Neuronal stem cell (in vitro differentiated cells): ENCODE measurements at regions not wholly inside any gene's neighbourhood (a gene's known extent, or its start where the extent isn't known, plus 50 kb on each side); places are given as distances from the start of the nearest gene placed in this dataset.
"Not testable (repeated sequence)": the region's sequence is repeated elsewhere in the genome, so short reads cannot be mapped to it uniquely, and the experiment has no call there.

Source experiments
- DNase-seq: peaks from one replicate; pipeline ENCODE4 v3.0.0-alpha.2; 2013; ENCODE audit warnings: low spot score
- H2AFZ ChIP-seq: one replicate; pipeline ENCODE4 v1.6.1; 2013; ENCODE audit warnings: mild to moderate bottlenecking, low read length, inconsistent platforms
- H2AK5ac ChIP-seq: 2 replicates; pipeline ENCODE4 v1.6.1; 2013; ENCODE audit warnings: low read depth, mild to moderate bottlenecking, inconsistent platforms, low read length, moderate library complexity, mixed read lengths
- H2BK120ac ChIP-seq: 2 replicates; pipeline ENCODE4 v1.6.1; 2013; ENCODE audit warnings: low read depth, mild to moderate bottlenecking, inconsistent platforms, low read length, moderate library complexity, mixed read lengths
- H2BK12ac ChIP-seq: one replicate; pipeline ENCODE4 v1.6.1; 2013; ENCODE audit warnings: low read length, inconsistent platforms
- H2BK15ac ChIP-seq: 2 replicates; pipeline ENCODE4 v1.6.1; 2013; ENCODE audit warnings: mild to moderate bottlenecking, low read length, inconsistent platforms, mixed read lengths
- H2BK5ac ChIP-seq: one replicate; pipeline ENCODE4 v1.6.1; 2013; ENCODE audit warnings: inconsistent platforms, mild to moderate bottlenecking, low read length, moderate library complexity
- H3K14ac ChIP-seq: one replicate; pipeline ENCODE4 v1.6.1; 2013; ENCODE audit warnings: low read length, inconsistent platforms
- H3K18ac ChIP-seq: 2 replicates; pipeline ENCODE4 v1.6.1; 2013; ENCODE audit warnings: low read length, inconsistent platforms
- H3K23ac ChIP-seq: 2 replicates; pipeline ENCODE4 v1.6.1; 2013; ENCODE audit warnings: low read depth, mild to moderate bottlenecking, mixed read lengths, low read length, inconsistent platforms; ENCODE audit not compliant: poor library complexity
- H3K27ac ChIP-seq: replicated peaks from 3 replicates; pipeline ENCODE4 v1.5.1; 2013; ENCODE audit warnings: low read length, inconsistent platforms
- H3K27me3 ChIP-seq, 3 experiments: 2 replicates each; pipeline ENCODE4 v1.6.1; 2013; ENCODE audit warnings: low read length in 3 of 3, mild to moderate bottlenecking in 2 of 3, inconsistent platforms in 1 of 3, low read depth in 1 of 3, mixed read lengths in 1 of 3, moderate library complexity in 1 of 3; ENCODE audit not compliant: control insufficient read depth in 3 of 3, insufficient read depth in 3 of 3
- H3K36me3 ChIP-seq, 2 donors: replicated peaks in 1 of 2; 2 replicates each; pipeline ENCODE4 v1.6.1; 2013; ENCODE audit warnings: low read length in 2 of 2; ENCODE audit not compliant: control insufficient read depth in 2 of 2, insufficient read depth in 2 of 2
- H3K4ac ChIP-seq: 2 replicates; pipeline ENCODE4 v1.6.1; 2013; ENCODE audit warnings: inconsistent platforms, mild to moderate bottlenecking, low read length, moderate library complexity
- H3K4me1 ChIP-seq, 2 donors: 1 replicate in 1 of 2; 2 replicates in 1 of 2; pipeline ENCODE4 v1.6.1; 2013; ENCODE audit warnings: low read length in 2 of 2, low read depth in 1 of 2; ENCODE audit not compliant: control insufficient read depth in 2 of 2, insufficient read depth in 1 of 2
- H3K4me2 ChIP-seq: one replicate; pipeline ENCODE4 v1.6.1; 2013; ENCODE audit warnings: mild to moderate bottlenecking, low read length, inconsistent platforms; ENCODE audit not compliant: insufficient read depth, poor library complexity, severe bottlenecking
- H3K4me3 ChIP-seq, 2 donors: 2 replicates each; pipeline ENCODE4 v1.5.1; 2013; ENCODE audit warnings: low read length in 2 of 2, mild to moderate bottlenecking in 2 of 2, inconsistent platforms in 1 of 2, moderate library complexity in 1 of 2
- H3K79me1 ChIP-seq: one replicate; pipeline ENCODE4 v1.6.1; 2013; ENCODE audit warnings: low read depth, mild to moderate bottlenecking, inconsistent platforms, low read length, moderate library complexity
- H3K9ac ChIP-seq: one replicate; pipeline ENCODE4 v1.6.1; 2013; ENCODE audit warnings: mild to moderate bottlenecking, low read depth, low read length, inconsistent platforms; ENCODE audit not compliant: poor library complexity
- H3K9me3 ChIP-seq, 2 donors: replicated peaks in 1 of 2; 2 replicates each; pipeline versions ENCODE3 to v1.6.1; 2013; ENCODE audit warnings: low read length in 2 of 2, mild to moderate bottlenecking in 2 of 2, inconsistent platforms in 1 of 2, low read depth in 1 of 2, mixed read lengths in 1 of 2, moderate library complexity in 1 of 2; ENCODE audit not compliant: control insufficient read depth in 2 of 2, insufficient read depth in 1 of 2
- H4K8ac ChIP-seq: one replicate; pipeline ENCODE4 v1.6.1; 2013; ENCODE audit warnings: low read depth, mild to moderate bottlenecking, inconsistent platforms, low read length, moderate library complexity
- H4K91ac ChIP-seq: one replicate; pipeline ENCODE4 v1.6.1; 2013; ENCODE audit warnings: low read length, low read depth, mild to moderate bottlenecking, inconsistent platforms; ENCODE audit not compliant: poor library complexity
- WGBS, 2 donors: extraction: QIAGEN DNeasy Blood & Tissue Kit; methylation state at CpG; one replicate each; pipeline ENCODE4 v1.1.7; 2013; ENCODE audit warnings: missing lambda C conversion rate in 2 of 2, mixed read lengths in 1 of 2; ENCODE audit not compliant: insufficient read length in 2 of 2, insufficient replicate concordance in 1 of 2; ENCODE audit errors: extremely low coverage in 2 of 2; 5-methylcytosine and 5-hydroxymethylcytosine counted together

DNA sequence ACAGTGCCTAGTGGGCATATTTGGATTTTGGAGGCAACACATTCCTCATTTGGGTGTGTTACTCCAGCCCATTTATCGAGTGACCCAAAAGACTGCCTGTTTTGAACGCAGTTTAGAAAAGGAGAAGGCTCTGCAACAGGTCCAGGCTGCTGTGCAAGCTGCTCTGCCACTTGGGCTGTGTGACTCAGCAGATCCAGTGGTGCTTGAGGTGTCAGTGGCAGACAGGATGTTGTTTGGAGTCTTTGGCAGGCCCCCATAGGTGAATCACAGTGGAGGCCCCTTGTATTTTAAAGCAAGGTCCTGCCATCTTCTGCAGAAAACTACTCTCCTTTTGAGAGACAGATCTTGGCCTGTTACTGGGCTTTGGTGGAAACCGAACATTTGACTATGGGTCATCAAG is 104.0 kb downstream of the DNAJB9 start:
- not testable (repeated sequence) for H3K14ac ChIP-seq, H2AK5ac ChIP-seq, H3K36me3 ChIP-seq, H2AFZ ChIP-seq, H4K8ac ChIP-seq, H3K9ac ChIP-seq, H2BK15ac ChIP-seq, H3K4ac ChIP-seq, H2BK120ac ChIP-seq, H3K27ac ChIP-seq, H3K79me1 ChIP-seq, H2BK12ac ChIP-seq, H2BK5ac ChIP-seq, DNase-seq, H3K18ac ChIP-seq, H3K4me2 ChIP-seq, H4K91ac ChIP-seq, H3K4me3 ChIP-seq, H3K23ac ChIP-seq, H3K27me3 ChIP-seq, H3K4me1 ChIP-seq, H3K9me3 ChIP-seq
- WGBS, 2 donors = no CpG with 5 or more reads among the region's 3 CpGs

DNA sequence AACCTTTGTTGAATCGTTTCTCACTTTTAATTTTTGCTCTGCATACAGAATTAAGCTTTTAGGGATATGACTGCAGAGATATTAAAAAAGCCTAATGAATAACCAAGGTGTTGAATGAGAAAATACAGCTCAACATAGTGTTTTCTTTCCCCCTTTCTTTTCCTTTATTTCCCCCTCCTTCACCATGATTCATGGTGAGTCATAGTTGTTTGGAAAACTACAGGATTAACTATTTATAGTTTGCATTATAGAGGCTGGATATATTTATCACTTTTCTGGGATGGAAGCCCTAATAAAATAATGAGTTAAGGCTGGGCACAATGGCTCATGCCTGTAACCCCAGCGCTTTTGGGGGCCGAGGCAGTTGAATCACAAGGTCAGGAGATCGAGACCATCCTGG is 115.0 kb downstream of the DNAJB9 start:
- no peaks in the 10 kb centered on the region for H3K9me3 ChIP-seq
- no peaks in the 10 kb centered on the region for H3K79me1 ChIP-seq
- H2BK120ac ChIP-seq = no peak overlapping the region
- no CpG with 5 or more reads among the region's 4 CpGs for WGBS, 2 donors
- H2AFZ ChIP-seq = no peak overlapping the region
- H3K4me3 ChIP-seq = no peak overlapping the region
- no peak overlapping the region for H3K9ac ChIP-seq
- H3K18ac ChIP-seq = no peak overlapping the region
- no peak overlapping the region for H3K4me2 ChIP-seq
- no peak overlapping the region for H3K4ac ChIP-seq
- DNase-seq = no peak
- no peak overlapping the region for H3K27ac ChIP-seq
- no peak overlapping the region for H4K91ac ChIP-seq
- no peak overlapping the region for H4K8ac ChIP-seq
- no peak overlapping the region for H2BK12ac ChIP-seq
- no peak overlapping the region for H2AK5ac ChIP-seq
- no peaks in the 10 kb centered on the region for H3K4me1 ChIP-seq
- no peak overlapping the region for H3K23ac ChIP-seq
- no peak overlapping the region for H2BK5ac ChIP-seq
- no peaks in the 10 kb centered on the region for H3K27me3 ChIP-seq
- no peaks in the 10 kb centered on the region for H3K36me3 ChIP-seq
- H2BK15ac ChIP-seq = no peak overlapping the region
- no peak overlapping the region for H3K14ac ChIP-seq

DNA sequence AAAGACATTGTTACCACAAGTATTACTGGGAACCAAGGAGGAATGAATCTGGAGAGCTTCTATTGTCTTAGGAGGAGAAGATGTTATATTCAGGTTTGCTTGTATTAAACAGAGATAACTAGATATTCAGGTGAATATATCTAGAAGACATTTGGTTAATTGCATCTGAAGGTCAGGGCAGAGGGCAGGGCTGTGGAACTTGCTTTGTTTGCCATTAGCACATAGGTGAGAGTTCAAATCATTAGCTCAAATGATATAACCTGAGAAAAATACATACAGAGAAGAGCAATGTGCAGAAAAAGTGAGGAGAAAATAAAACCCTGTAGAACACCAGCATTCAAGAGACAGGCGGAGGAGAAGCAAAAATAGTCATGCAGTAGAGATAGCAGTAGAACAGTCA is 116.8 kb downstream of the DNAJB9 start:
- DNase-seq = no peak
- no peak overlapping the region for H4K8ac ChIP-seq
- H3K4me1 ChIP-seq = no peaks in the 10 kb centered on the region
- H2BK120ac ChIP-seq = no peak overlapping the region
- no peak overlapping the region for H3K27ac ChIP-seq
- WGBS, 2 donors = no CpG with 5 or more reads among the region's 1 CpG
- H3K9ac ChIP-seq = no peak overlapping the region
- H3K79me1 ChIP-seq = no peaks in the 10 kb centered on the region
- no peak overlapping the region for H3K14ac ChIP-seq
- H2AFZ ChIP-seq = no peak overlapping the region
- H3K36me3 ChIP-seq = no peaks in the 10 kb centered on the region
- H3K9me3 ChIP-seq = no peaks in the 10 kb centered on the region
- no peaks in the 10 kb centered on the region for H3K27me3 ChIP-seq
- H2AK5ac ChIP-seq = no peak overlapping the region
- no peak overlapping the region for H3K4me2 ChIP-seq
- no peak overlapping the region for H4K91ac ChIP-seq
- H2BK5ac ChIP-seq = no peak overlapping the region
- H2BK15ac ChIP-seq = no peak overlapping the region
- H2BK12ac ChIP-seq = no peak overlapping the region
- H3K4me3 ChIP-seq = no peak overlapping the region
- no peak overlapping the region for H3K18ac ChIP-seq
- no peak overlapping the region for H3K4ac ChIP-seq
- no peak overlapping the region for H3K23ac ChIP-seq

DNA sequence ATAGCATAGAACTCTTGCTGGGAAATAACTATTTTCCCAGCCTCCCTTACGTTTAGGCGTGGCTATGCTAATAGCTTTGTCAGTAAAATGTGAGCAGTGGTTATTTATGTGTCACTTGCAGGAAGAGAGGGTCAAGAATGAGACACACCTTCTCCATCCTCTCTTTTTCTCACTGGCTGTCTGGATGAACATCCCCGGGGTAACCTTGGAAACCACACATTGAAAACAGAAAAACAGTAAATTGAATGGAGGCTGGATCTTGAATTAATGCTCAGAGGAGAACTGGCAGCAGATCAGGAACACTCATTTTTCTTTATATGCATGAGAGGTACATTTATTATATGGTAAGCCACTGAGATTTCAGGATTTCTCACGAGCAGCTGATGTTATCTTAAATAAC is 127.6 kb downstream of the DNAJB9 start:
- Histone ChIP-seq H3K4me3 (no peak overlapping the region), H3K18ac (no peak overlapping the region), H3K14ac (no peak overlapping the region), H4K8ac (no peak overlapping the region), H3K4me2 (no peak overlapping the region), H2BK12ac (no peak overlapping the region), H2BK120ac (no peak overlapping the region), H3K27ac (no peak overlapping the region), H2BK15ac (no peak overlapping the region), H3K9me3 (no peaks in the 10 kb centered on the region), H3K79me1 (no peaks in the 10 kb centered on the region), H4K91ac (no peak overlapping the region), H3K4me1 (peaks cover 0 to 13% of the 10 kb centered on the region in 2 donors), H2AK5ac (no peak overlapping the region), H3K23ac (no peak overlapping the region), H2BK5ac (no peak overlapping the region), H3K4ac (no peak overlapping the region), H2AFZ (no peak overlapping the region), H3K27me3 (no peaks in the 10 kb centered on the region), H3K36me3 (no peaks in the 10 kb centered on the region), H3K9ac (no peak overlapping the region)
- DNase-seq = no peak
- no CpG with 5 or more reads among the region's 4 CpGs for WGBS, 2 donors
